Adrenal gland (tissue), 9 donors: ENCODE measurements at regions not wholly inside any gene's neighbourhood (a gene's known extent, or its start where the extent isn't known, plus 50 kb on each side); places are given as distances from the start of the nearest gene placed in this dataset.

Source experiments
- DNase-seq, 7 donors: peaks; one replicate each; pipeline ENCODE4 v3.0.0-alpha.2; 2019 to 2020
- H3K27ac ChIP-seq, 5 donors: fragments of 200-600 bp; sonication (generic) in 4 of 5; 1 replicate in 3 of 5; 2 replicates in 2 of 5; pipeline versions ENCODE4 v1.5.1 to v1.8.0; 2016 to 2020; ENCODE audit warnings: mild to moderate bottlenecking in 1 of 5
- H3K27me3 ChIP-seq: fragments of 200-600 bp; 2 replicates; pipeline ENCODE4 v1.8.0; 2021
- H3K36me3 ChIP-seq, 2 donors: fragments of 200-600 bp; replicated peaks in 1 of 2; 1 replicate in 1 of 2; 2 replicates in 1 of 2; pipeline versions ENCODE4 v1.5.1 to v1.8.0; 2018 to 2022
- H3K4me1 ChIP-seq, 2 donors: fragments of 200-600 bp; replicated peaks in 1 of 2; 1 replicate in 1 of 2; 2 replicates in 1 of 2; pipeline versions ENCODE4 v1.5.1 to v1.8.0; 2018 to 2021
- H3K4me3 ChIP-seq, 4 donors: fragments of 200-600 bp; sonication (generic) in 3 of 4; one replicate each; pipeline ENCODE4 v1.5.1; 2016 to 2018
- H3K9me3 ChIP-seq, 3 donors: fragments of 200-600 bp; sonication (generic) in 1 of 3; replicated peaks in 1 of 3; 1 replicate in 2 of 3; 2 replicates in 1 of 3; pipeline versions ENCODE4 v1.5.1 to v1.8.0; 2016 to 2021
- CTCF ChIP-seq, 6 experiments: fragments of 450-650 bp in 4 of 6; fragments of 200-600 bp in 2 of 6; sonication (generic) in 1 of 6; IDR thresholded peaks; 1 replicate in 5 of 6; 2 replicates in 1 of 6; pipeline versions ENCODE4 v1.5.1 to v1.8.0; 2016 to 2021; ENCODE audit warnings: antibody characterized with exemption in 6 of 6, mild to moderate bottlenecking in 2 of 6, moderate library complexity in 1 of 6
- POLR2A ChIP-seq, 2 donors: fragments of 450-650 bp; IDR thresholded peaks; one replicate each; pipeline ENCODE4 v1.6.1; 2017; ENCODE audit warnings: antibody characterized with exemption in 2 of 2, mild to moderate bottlenecking in 2 of 2, moderate library complexity in 1 of 2
- WGBS, 4 donors: extraction: QIAGEN DNeasy Blood & Tissue Kit in 2 of 4; methylation state at CpG; one replicate each; pipeline versions ENCODE4 v1.1.5 to v1.1.7; 2013 to 2017; 5-methylcytosine and 5-hydroxymethylcytosine counted together
- intact Hi-C, 2 donors: fragments of 100-400 bp; cut with DNase I; formaldehyde crosslinking; loops; one replicate each; pipeline versions ENCODE4 v1.14.1 to v1.15.0; 2022 to 2023
- donor health status: healthy with polysubstance abuse.
- donor health status: Bipolar disorder and iron deficiency.
- donor health status: DM: yes; HTN: yes; CAD: no.
- donor health status: DM: no; HTN: no; CAD: no.
- donor health status: DM: no; HTN: no; CAD: no.

- no peak for DNase-seq
- no peak overlapping the region for H3K27ac ChIP-seq
- WGBS, 4 donors = 36 to 63% (median 56%) methylated on average over 1 of the region's 1 CpG
- H3K4me3 ChIP-seq = no peak overlapping the region
- H3K27me3 ChIP-seq = no peaks in the 10 kb centered on the region
- no peaks in the 10 kb centered on the region for H3K9me3 ChIP-seq
- no peaks in the 10 kb centered on the region for H3K36me3 ChIP-seq
- TF ChIP-seq POLR2A (IDR thresholded peaks at IDR 0.05) (no peak), CTCF (IDR thresholded peaks at IDR 0.05) (no peak)
- H3K4me1 ChIP-seq = no peaks in the 10 kb centered on the region
- intact Hi-C loops = no loop called here
Observed at GRCh38 chr2:150856596-150857281, 369.3 kb upstream of the RND3 start.

DNA sequence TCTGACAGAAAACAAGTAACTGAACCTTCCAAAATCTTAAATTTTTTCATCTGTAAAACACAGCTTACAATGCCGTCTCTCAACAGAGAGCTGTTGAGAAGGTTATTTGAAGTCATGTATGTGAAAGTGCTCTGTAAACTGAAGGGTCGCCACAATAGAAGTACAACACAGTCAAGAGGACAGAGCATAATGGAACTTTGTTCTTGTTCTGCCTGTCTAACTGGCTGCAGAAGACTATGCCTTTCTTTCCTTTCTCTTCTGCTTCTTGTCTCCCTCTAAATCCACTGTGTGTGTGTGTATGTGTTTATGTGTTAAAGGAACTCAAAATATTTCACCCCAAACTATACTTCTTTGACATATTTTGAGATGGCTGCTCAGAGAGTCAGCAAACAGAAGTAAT lies 365.8 kb upstream of the RND3 start:
- Histone ChIP-seq H3K27ac (no peak overlapping the region), H3K4me1 (no peaks in the 10 kb centered on the region), H3K9me3 (no peaks in the 10 kb centered on the region), H3K36me3 (no peaks in the 10 kb centered on the region), H3K4me3 (no peak overlapping the region), H3K27me3 (no peaks in the 10 kb centered on the region)
- TF ChIP-seq CTCF (IDR thresholded peaks at IDR 0.05) = no peak
- no peak for TF ChIP-seq POLR2A (IDR thresholded peaks at IDR 0.05)
- intact Hi-C loops = no loop called here
- DNase-seq = no peak
- WGBS, 4 donors = 78 to 86% (median 82%) methylated on average over 2 of the region's 2 CpGs

GRCh38 chr2:150850641-150851040 lies 363.2 kb upstream of the RND3 start:
- no peaks in the 10 kb centered on the region for H3K36me3 ChIP-seq
- H3K27ac ChIP-seq = no peak overlapping the region
- no peak for DNase-seq
- H3K4me1 ChIP-seq = no peaks in the 10 kb centered on the region
- no peak for TF ChIP-seq CTCF (IDR thresholded peaks at IDR 0.05)
- TF ChIP-seq POLR2A (IDR thresholded peaks at IDR 0.05) = no peak
- intact Hi-C loops = no loop called here
- H3K4me3 ChIP-seq = no peak overlapping the region
- H3K9me3 ChIP-seq = no peaks in the 10 kb centered on the region
- no peaks in the 10 kb centered on the region for H3K27me3 ChIP-seq

- Histone ChIP-seq H3K36me3 (no peaks in the 10 kb centered on the region), H3K4me1 (no peaks in the 10 kb centered on the region), H3K4me3 (no peak overlapping the region), H3K27ac (no peak overlapping the region), H3K27me3 (no peaks in the 10 kb centered on the region), H3K9me3 (no peaks in the 10 kb centered on the region)
- no peak for TF ChIP-seq POLR2A (IDR thresholded peaks at IDR 0.05)
- TF ChIP-seq CTCF (IDR thresholded peaks at IDR 0.05) = no peak
- WGBS, 4 donors = 85 to 89% (median 87%) methylated on average over 3 of the region's 3 CpGs
- DNase-seq = no peak
- intact Hi-C loops = no loop called here
Observed at GRCh38 chr2:150847578-150847977, 360.1 kb upstream of the RND3 start.
